ENCODE measurements at regions not wholly inside any gene's neighbourhood (a gene's known extent, or its start where the extent isn't known, plus 50 kb on each side); places are given as distances from the start of the nearest gene placed in this dataset.

DNA sequence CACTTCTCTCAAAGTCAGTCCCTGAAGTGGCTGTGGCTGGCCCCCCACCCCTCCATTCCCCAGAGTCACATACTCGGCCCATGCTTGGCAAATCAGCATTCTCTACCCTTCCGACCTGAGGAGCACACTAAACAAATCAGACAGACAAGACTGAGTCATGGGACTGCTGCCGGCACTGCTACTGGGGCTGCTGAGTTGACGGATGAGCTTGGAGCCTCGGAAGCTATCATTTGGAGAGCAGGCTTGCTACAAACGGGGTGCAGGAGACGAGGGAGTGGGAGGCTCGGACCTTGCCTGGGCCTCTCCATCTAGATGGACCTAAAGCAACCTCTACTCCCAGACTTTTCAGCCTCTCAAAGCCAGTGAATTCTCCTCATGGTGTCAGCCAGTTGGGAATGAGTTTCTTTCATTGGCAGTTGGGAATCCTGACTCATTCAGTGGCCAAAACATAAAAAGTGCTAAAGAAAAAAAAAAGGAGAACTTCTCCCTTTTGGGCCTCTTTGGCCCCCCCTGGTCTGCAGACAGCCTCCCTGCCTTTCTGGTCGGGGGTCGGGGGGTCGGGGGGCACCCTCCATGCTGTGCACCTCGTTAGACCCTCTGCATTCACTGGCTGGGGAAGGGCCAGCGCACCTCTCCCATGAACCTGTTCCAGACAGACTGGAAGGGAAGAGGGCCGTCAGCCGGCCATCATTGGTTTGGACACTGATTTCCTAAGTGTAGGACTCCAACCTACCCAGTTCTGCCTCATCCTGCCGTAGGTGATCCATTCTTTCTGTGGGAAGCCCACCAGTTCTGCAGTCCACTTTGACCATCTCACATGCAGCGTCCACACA lies 52.3 kb upstream of the COL13A1 start:
- no peaks in the 10 kb centered on the region for H4K20me1 ChIP-seq (ENCODE audit: control insufficient read depth, insufficient read depth, low read depth, low read length)
- no peaks in the 10 kb centered on the region for H3K79me2 ChIP-seq (ENCODE audit: control insufficient read depth, low read length)
- peaks cover 26% of the 10 kb centered on the region; the same call in 1 of the 2 replicates for H3K27me3 ChIP-seq (ENCODE audit: control insufficient read depth, low read length)
- no peaks in the 10 kb centered on the region for H3K9me2 ChIP-seq (replicated peaks; ENCODE audit: control insufficient read depth, low read length)
- H3K4me2 ChIP-seq (ENCODE audit: low read length) = no peak overlapping the region
- no peaks in the 10 kb centered on the region for H3K9me3 ChIP-seq (ENCODE audit: control insufficient read depth, insufficient read depth, low read length)
- no peaks in the 10 kb centered on the region for H3K4me1 ChIP-seq (ENCODE audit: control insufficient read depth, low read length)
- no peak overlapping the region for H3K27ac ChIP-seq (ENCODE audit: low read depth, low read length)
- H3K36me3 ChIP-seq (ENCODE audit: control insufficient read depth, low read length) = no peaks in the 10 kb centered on the region
- H3K4me3 ChIP-seq (ENCODE audit: low read length) = no peak overlapping the region
- H3F3A ChIP-seq (ENCODE audit: control insufficient read depth, insufficient read depth) = no peaks in the 10 kb centered on the region
- no peak for TF ChIP-seq CTCF (IDR thresholded peaks at IDR 0.05; ENCODE audit: low read depth, low read length, poor library complexity, severe bottlenecking)
- no peak for TF ChIP-seq EZH2phosphoT487 (IDR thresholded peaks at IDR 0.05; ENCODE audit: borderline replicate concordance, low read length)

DNA sequence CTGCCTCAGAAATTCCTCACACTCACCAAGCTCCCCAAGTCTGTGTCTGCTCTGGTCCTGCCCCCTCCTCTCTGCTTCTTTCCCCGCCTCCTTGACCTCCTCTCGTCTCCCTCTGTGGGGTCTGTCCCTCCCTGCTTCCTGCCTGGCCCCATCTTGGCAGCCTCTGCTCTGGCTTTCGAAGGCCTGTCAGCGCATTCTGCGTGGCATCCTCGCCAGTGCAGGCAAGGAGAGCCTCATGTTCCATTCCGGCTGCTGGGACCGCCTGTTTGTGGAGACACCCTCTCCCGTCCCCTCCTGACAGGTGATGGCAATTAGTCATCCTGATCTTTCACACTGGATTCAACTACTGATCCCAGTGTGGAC lies 51.7 kb upstream of the COL13A1 start:
- Histone ChIP-seq H3K4me1 (ENCODE audit: control insufficient read depth, low read length) (no peaks in the 10 kb centered on the region), H3K27ac (ENCODE audit: low read depth, low read length) (no peak overlapping the region), H3K27me3 (ENCODE audit: control insufficient read depth, low read length) (peaks cover 25% of the 10 kb centered on the region; the same call in 1 of the 2 replicates), H3K36me3 (ENCODE audit: control insufficient read depth, low read length) (no peaks in the 10 kb centered on the region), H4K20me1 (ENCODE audit: control insufficient read depth, insufficient read depth, low read depth, low read length) (no peaks in the 10 kb centered on the region), H3K79me2 (ENCODE audit: control insufficient read depth, low read length) (no peaks in the 10 kb centered on the region), H3K4me3 (ENCODE audit: low read length) (no peak overlapping the region), H3K4me2 (ENCODE audit: low read length) (no peak overlapping the region), H3K9me2 (replicated peaks; ENCODE audit: control insufficient read depth, low read length) (no peaks in the 10 kb centered on the region), H3K9me3 (ENCODE audit: control insufficient read depth, insufficient read depth, low read length) (no peaks in the 10 kb centered on the region), H3F3A (ENCODE audit: control insufficient read depth, insufficient read depth) (no peaks in the 10 kb centered on the region)
- TF ChIP-seq CTCF (IDR thresholded peaks at IDR 0.05; ENCODE audit: low read depth, low read length, poor library complexity, severe bottlenecking) = no peak
- TF ChIP-seq EZH2phosphoT487 (IDR thresholded peaks at IDR 0.05; ENCODE audit: borderline replicate concordance, low read length) = no peak

DNA sequence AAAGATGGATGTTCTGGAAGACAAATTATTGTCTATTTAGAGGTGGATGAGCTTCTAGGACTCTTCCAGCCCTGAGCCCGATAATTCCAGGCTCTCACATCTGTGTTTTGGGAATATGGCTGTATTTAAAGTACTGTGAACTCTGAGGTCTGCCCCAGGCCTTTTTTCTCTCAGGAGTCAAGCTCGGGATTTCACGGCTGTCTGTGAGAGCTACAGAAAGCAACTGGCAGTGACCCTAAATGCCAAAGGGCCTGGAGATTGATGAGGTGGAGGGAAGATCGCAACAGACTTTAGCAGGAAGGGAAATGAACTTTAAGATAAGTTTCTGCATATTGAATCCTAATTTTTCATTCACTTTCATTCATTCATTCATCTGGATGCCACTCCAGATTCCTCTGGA lies 51.0 kb upstream of the COL13A1 start:
- Histone ChIP-seq H3K27ac (ENCODE audit: low read depth, low read length) (no peak overlapping the region), H3K79me2 (ENCODE audit: control insufficient read depth, low read length) (no peaks in the 10 kb centered on the region), H3K27me3 (ENCODE audit: control insufficient read depth, low read length) (peaks cover 19% of the 10 kb centered on the region; the same call in 1 of the 2 replicates), H3K36me3 (ENCODE audit: control insufficient read depth, low read length) (no peaks in the 10 kb centered on the region), H3K4me1 (ENCODE audit: control insufficient read depth, low read length) (no peaks in the 10 kb centered on the region), H4K20me1 (ENCODE audit: control insufficient read depth, insufficient read depth, low read depth, low read length) (no peaks in the 10 kb centered on the region), H3K9me3 (ENCODE audit: control insufficient read depth, insufficient read depth, low read length) (no peaks in the 10 kb centered on the region), H3K9me2 (replicated peaks; ENCODE audit: control insufficient read depth, low read length) (no peaks in the 10 kb centered on the region), H3K4me2 (ENCODE audit: low read length) (no peak overlapping the region), H3K4me3 (ENCODE audit: low read length) (no peak overlapping the region), H3F3A (ENCODE audit: control insufficient read depth, insufficient read depth) (no peaks in the 10 kb centered on the region)
- no peak for TF ChIP-seq EZH2phosphoT487 (IDR thresholded peaks at IDR 0.05; ENCODE audit: borderline replicate concordance, low read length)
- no peak for TF ChIP-seq CTCF (IDR thresholded peaks at IDR 0.05; ENCODE audit: low read depth, low read length, poor library complexity, severe bottlenecking)
